ENCODE measurements at regions not wholly inside any gene's neighbourhood (a gene's known extent, or its start where the extent isn't known, plus 50 kb on each side); places are given as distances from the start of the nearest gene placed in this dataset.

DNA sequence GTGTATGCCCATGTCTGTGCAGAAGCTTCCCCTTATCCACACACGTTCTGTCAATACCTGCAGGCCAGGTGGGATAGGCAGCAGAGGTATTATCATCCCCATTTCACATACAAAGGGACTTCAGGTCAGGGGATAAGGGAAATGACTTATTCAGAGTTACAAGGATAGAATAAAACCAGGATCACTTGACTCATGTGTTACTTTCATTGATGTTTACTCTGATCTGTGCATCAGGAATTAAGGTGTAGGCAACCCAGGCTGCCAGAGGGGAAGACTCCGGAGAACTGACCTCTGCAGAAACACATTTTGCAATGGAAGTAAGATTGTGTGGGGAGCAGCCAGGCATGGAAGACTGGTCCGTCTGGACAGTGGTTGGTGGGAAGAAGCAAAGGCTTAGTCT, 74.2 kb upstream of the FSTL4 start:
- TF ChIP-seq ZFX (IDR thresholded peaks at IDR 0.05; ENCODE audit: borderline replicate concordance) (no peak), CTCF (IDR thresholded peaks at IDR 0.05) (no peak)
